ENCODE measurements at regions not wholly inside any gene's neighbourhood (a gene's known extent, or its start where the extent isn't known, plus 50 kb on each side); places are given as distances from the start of the nearest gene placed in this dataset.

DNA sequence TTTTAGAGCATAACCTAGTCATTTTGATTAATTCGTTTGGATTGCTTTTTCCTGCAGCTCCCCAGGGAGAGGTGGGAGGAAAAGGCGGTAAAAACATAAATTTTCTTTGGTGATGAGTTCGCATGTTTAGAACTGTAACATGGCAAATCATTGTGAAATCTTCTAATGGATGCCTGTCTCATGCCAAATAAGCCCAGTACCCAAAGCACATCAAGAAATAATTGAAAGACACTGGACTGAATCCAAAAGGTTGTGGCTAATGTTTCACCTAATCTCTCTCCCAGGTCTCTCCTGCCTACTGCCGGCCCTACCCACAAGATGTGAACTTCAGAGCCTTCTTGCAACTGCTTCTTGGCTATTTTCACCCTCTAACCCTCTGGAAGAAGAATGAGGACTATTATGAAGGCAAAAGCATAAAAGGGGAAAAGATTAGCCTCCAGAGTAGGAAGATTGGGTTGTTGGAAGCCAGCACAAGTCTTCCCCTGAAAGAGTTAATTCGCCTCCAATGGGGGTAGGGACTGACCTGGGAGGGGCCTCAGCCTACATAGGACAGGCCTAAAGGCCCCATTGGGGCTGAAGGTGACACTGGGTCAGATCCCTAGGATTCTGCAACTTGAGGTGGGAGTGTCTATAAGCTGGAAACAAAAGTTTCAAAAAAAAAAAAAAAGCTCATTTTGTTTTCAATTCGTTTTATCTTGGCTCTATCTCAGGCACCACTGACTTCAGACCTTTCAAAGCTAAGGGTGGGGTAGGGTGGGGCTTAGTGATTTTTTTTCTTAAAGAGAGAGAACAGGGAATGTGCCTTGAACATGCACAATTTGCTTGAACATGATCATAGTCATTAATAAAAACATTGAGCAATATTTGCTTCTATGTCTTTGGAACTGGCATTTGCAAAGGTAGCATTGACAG is 278.6 kb upstream of the KLF3 start (continued):
- TF ChIP-seq, protein P1, sequence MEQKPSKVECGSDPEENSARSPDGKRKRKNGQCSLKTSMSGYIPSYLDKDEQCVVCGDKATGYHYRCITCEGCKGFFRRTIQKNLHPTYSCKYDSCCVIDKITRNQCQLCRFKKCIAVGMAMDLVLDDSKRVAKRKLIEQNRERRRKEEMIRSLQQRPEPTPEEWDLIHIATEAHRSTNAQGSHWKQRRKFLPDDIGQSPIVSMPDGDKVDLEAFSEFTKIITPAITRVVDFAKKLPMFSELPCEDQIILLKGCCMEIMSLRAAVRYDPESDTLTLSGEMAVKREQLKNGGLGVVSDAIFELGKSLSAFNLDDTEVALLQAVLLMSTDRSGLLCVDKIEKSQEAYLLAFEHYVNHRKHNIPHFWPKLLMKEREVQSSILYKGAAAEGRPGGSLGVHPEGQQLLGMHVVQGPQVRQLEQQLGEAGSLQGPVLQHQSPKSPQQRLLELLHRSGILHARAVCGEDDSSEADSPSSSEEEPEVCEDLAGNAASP (IDR thresholded peaks at IDR 0.05): no peak
- TF ChIP-seq GATAD2A (IDR thresholded peaks at IDR 0.05) (no peak), SETDB1 (IDR thresholded peaks at IDR 0.05; ENCODE audit: low read length) (no peak), LEF1 (IDR thresholded peaks at IDR 0.05) (no peak), NCOA1 (IDR thresholded peaks at IDR 0.05; ENCODE audit: low read depth) (no peak), ZNF76 (CRISPR knock-in tag; IDR thresholded peaks at IDR 0.05; ENCODE audit: borderline replicate concordance) (no peak)
- TF ChIP-seq, protein P2, sequence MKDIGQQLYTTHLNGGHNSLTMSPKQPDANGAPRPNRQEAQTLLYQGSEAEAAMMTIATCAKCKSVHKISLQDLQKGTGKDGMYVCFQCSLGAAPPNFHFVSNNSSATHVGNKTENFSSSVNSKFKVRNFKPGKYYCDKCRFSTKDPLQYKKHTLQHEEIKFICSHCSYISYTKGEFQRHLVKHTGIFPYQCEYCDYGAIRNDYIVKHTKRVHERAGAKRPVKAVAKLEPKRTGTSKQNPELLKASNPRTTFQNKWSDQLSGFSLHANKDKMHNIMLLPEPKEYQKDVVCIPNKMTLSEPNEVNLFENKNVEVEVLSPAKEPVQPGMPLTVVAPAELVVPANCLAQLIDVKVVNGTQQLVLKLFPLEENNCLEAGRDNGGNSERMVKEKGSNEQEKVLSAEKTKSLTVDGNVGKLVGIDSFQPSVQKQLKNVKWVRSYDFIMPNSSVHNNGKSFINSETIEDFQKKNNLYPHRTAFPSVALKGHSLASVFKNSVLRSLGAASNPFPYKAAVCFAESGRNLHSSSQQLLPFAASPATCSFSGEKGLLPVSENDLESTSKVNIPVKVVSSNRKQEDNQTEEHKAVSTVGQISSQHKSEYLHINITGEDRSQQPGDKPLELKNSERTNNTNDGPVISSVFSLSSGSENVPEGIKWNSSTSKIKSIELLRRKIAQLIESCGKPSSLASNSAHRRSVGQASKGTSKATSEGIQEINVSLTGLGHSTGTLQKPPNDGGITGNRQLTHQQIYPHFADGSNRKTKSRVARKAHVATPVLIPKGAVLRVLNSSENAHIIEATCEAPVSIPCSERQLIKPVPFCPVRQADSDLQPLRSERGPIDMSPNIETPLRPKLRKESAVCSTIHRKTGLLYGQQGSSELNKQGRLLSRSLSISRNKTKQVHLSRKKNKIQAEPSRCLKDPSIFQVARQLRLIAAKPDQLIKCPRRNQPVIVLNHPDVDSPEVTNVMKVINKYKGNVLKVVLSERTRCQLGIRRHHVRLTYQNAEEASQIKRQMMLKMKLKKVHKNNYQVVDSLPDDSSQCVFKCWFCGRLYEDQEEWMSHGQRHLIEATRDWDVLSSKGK (CRISPR knock-in tag; IDR thresholded peaks at IDR 0.05): no peak
- TF ChIP-seq, protein P3, sequence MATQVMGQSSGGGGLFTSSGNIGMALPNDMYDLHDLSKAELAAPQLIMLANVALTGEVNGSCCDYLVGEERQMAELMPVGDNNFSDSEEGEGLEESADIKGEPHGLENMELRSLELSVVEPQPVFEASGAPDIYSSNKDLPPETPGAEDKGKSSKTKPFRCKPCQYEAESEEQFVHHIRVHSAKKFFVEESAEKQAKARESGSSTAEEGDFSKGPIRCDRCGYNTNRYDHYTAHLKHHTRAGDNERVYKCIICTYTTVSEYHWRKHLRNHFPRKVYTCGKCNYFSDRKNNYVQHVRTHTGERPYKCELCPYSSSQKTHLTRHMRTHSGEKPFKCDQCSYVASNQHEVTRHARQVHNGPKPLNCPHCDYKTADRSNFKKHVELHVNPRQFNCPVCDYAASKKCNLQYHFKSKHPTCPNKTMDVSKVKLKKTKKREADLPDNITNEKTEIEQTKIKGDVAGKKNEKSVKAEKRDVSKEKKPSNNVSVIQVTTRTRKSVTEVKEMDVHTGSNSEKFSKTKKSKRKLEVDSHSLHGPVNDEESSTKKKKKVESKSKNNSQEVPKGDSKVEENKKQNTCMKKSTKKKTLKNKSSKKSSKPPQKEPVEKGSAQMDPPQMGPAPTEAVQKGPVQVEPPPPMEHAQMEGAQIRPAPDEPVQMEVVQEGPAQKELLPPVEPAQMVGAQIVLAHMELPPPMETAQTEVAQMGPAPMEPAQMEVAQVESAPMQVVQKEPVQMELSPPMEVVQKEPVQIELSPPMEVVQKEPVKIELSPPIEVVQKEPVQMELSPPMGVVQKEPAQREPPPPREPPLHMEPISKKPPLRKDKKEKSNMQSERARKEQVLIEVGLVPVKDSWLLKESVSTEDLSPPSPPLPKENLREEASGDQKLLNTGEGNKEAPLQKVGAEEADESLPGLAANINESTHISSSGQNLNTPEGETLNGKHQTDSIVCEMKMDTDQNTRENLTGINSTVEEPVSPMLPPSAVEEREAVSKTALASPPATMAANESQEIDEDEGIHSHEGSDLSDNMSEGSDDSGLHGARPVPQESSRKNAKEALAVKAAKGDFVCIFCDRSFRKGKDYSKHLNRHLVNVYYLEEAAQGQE (IDR thresholded peaks at IDR 0.05; ENCODE audit: borderline replicate concordance): no peak
- TF ChIP-seq, protein P3 (CRISPR knock-in tag; IDR thresholded peaks at IDR 0.05; ENCODE audit: low read depth): no peak
- TF ChIP-seq, protein P4, sequence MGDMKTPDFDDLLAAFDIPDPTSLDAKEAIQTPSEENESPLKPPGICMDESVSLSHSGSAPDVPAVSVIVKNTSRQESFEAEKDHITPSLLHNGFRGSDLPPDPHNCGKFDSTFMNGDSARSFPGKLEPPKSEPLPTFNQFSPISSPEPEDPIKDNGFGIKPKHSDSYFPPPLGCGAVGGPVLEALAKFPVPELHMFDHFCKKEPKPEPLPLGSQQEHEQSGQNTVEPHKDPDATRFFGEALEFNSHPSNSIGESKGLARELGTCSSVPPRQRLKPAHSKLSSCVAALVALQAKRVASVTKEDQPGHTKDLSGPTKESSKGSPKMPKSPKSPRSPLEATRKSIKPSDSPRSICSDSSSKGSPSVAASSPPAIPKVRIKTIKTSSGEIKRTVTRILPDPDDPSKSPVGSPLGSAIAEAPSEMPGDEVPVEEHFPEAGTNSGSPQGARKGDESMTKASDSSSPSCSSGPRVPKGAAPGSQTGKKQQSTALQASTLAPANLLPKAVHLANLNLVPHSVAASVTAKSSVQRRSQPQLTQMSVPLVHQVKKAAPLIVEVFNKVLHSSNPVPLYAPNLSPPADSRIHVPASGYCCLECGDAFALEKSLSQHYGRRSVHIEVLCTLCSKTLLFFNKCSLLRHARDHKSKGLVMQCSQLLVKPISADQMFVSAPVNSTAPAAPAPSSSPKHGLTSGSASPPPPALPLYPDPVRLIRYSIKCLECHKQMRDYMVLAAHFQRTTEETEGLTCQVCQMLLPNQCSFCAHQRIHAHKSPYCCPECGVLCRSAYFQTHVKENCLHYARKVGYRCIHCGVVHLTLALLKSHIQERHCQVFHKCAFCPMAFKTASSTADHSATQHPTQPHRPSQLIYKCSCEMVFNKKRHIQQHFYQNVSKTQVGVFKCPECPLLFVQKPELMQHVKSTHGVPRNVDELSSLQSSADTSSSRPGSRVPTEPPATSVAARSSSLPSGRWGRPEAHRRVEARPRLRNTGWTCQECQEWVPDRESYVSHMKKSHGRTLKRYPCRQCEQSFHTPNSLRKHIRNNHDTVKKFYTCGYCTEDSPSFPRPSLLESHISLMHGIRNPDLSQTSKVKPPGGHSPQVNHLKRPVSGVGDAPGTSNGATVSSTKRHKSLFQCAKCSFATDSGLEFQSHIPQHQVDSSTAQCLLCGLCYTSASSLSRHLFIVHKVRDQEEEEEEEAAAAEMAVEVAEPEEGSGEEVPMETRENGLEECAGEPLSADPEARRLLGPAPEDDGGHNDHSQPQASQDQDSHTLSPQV (IDR thresholded peaks at IDR 0.05): 0 out of 2 replicates have a peak, but pooled peaks have one; percentile 61

Measured in K562 (cell line).